GM06990 (cell line): ENCODE measurements at regions not wholly inside any gene's neighbourhood (a gene's known extent, or its start where the extent isn't known, plus 50 kb on each side); places are given as distances from the start of the nearest gene placed in this dataset.

ENCODE experiments used
- DNase-seq: peaks from one replicate; pipeline ENCODE4 v3.0.0-alpha.2; 2011; ENCODE audit not compliant: insufficient read length; ENCODE audit errors: extremely low read depth
- H3K27me3 ChIP-seq: replicated peaks from 2 replicates; pipeline ENCODE4 v1.6.0; 2011; ENCODE audit warnings: low read length; ENCODE audit not compliant: control insufficient read depth, insufficient read depth
- H3K36me3 ChIP-seq: 2 replicates; pipeline ENCODE4 v1.5.1; 2011; ENCODE audit warnings: low read length; ENCODE audit not compliant: control insufficient read depth, insufficient read depth
- H3K4me3 ChIP-seq: replicated peaks from 2 replicates; pipeline ENCODE4 v1.5.1; 2011; ENCODE audit warnings: low read depth, mild to moderate bottlenecking, control low read depth, low read length
- CTCF ChIP-seq: IDR thresholded peaks from 2 replicates; pipeline ENCODE4 v1.5.1; 2011; ENCODE audit warnings: low read length, control low read depth, mild to moderate bottlenecking, inconsistent platforms; ENCODE audit not compliant: insufficient read depth, poor library complexity, severe bottlenecking

GRCh38 chr11:71137376-71137775, 115.0 kb downstream of the SHANK2 start:
- Histone ChIP-seq H3K27me3 (no peaks in the 10 kb centered on the region; the same call in 1 of the 2 replicates), H3K4me3 (no peak overlapping the region), H3K36me3 (no peaks in the 10 kb centered on the region)
- DNase-seq: no peak
- no peak for TF ChIP-seq CTCF

- Histone ChIP-seq H3K36me3 (no peaks in the 10 kb centered on the region), H3K4me3 (no peak overlapping the region), H3K27me3 (no peaks in the 10 kb centered on the region; the same call in 1 of the 2 replicates)
- no peak for DNase-seq
- no peak for TF ChIP-seq CTCF
Measured at GRCh38 chr11:71136095-71136845, 116.1 kb downstream of the SHANK2 start.

- Histone ChIP-seq H3K27me3 (no peaks in the 10 kb centered on the region; the same call in 1 of the 2 replicates), H3K36me3 (no peaks in the 10 kb centered on the region), H3K4me3 (no peak overlapping the region)
- DNase-seq: no peak
- TF ChIP-seq CTCF: no peak
Measured at GRCh38 chr11:71135112-71135511, 117.3 kb downstream of the SHANK2 start.

- Histone ChIP-seq H3K36me3 (no peaks in the 10 kb centered on the region), H3K27me3 (no peaks in the 10 kb centered on the region; the same call in 1 of the 2 replicates), H3K4me3 (no peak overlapping the region)
- no peak for DNase-seq
- no peak for TF ChIP-seq CTCF
Measured at GRCh38 chr11:71133946-71134345, 118.4 kb downstream of the SHANK2 start.

- no peak for DNase-seq
- Histone ChIP-seq H3K36me3 (no peaks in the 10 kb centered on the region), H3K27me3 (no peaks in the 10 kb centered on the region), H3K4me3 (no peak overlapping the region)
- TF ChIP-seq CTCF: no peak
Measured at GRCh38 chr11:71131861-71132260, 120.5 kb downstream of the SHANK2 start.
